HEK293 (cell line): ENCODE measurements at regions not wholly inside any gene's neighbourhood (a gene's known extent, or its start where the extent isn't known, plus 50 kb on each side); places are given as distances from the start of the nearest gene placed in this dataset.

ENCODE experiments used
- CTCF ChIP-seq: fragments of 450-650 bp; formaldehyde crosslinking; IDR thresholded peaks from 2 replicates; pipeline ENCODE4 v1.5.1; 2016; ENCODE audit warnings: missing biosample characterization, missing genetic modification characterization
- GLIS1 ChIP-seq: fragments of 450-650 bp; formaldehyde crosslinking; IDR thresholded peaks from 2 replicates; pipeline ENCODE4 v1.5.1; 2016; ENCODE audit warnings: missing biosample characterization, missing genetic modification characterization
- KLF7 ChIP-seq: fragments of 450-650 bp; formaldehyde crosslinking; IDR thresholded peaks from 2 replicates; pipeline ENCODE4 v1.5.1; 2016; ENCODE audit warnings: missing biosample characterization, missing genetic modification characterization, borderline replicate concordance
- OSR2 ChIP-seq: fragments of 450-650 bp; formaldehyde crosslinking; IDR thresholded peaks from 2 replicates; pipeline ENCODE4 v1.5.1; 2016; ENCODE audit warnings: missing biosample characterization, missing genetic modification characterization
- PBX3 ChIP-seq: sonication (generic); formaldehyde crosslinking; IDR thresholded peaks from 2 replicates; pipeline ENCODE4 v1.8.1; 2022; ENCODE audit warnings: mild to moderate bottlenecking, moderate library complexity, missing genetic modification reagents
- YY1 ChIP-seq: fragments of 450-650 bp; formaldehyde crosslinking; IDR thresholded peaks from 2 replicates; pipeline ENCODE4 v1.5.1; 2018; ENCODE audit warnings: missing biosample characterization, missing genetic modification characterization
- ZBTB20 ChIP-seq: fragments of 450-650 bp; formaldehyde crosslinking; IDR thresholded peaks from 2 replicates; pipeline ENCODE4 v1.5.1; 2016; ENCODE audit warnings: missing biosample characterization, missing genetic modification characterization
- ZBTB8A ChIP-seq: fragments of 450-650 bp; formaldehyde crosslinking; IDR thresholded peaks from 2 replicates; pipeline ENCODE4 v1.5.1; 2016; ENCODE audit warnings: missing biosample characterization, missing genetic modification characterization
- ZNF155 ChIP-seq: fragments of 450-650 bp; formaldehyde crosslinking; IDR thresholded peaks from 2 replicates; pipeline ENCODE4 v1.5.1; 2016; ENCODE audit warnings: missing biosample characterization, missing genetic modification characterization
- ZNF366 ChIP-seq: fragments of 450-650 bp; formaldehyde crosslinking; conservative IDR thresholded peaks from 2 replicates; pipeline ENCODE4 v1.5.1; 2016; ENCODE audit warnings: missing biosample characterization, missing genetic modification characterization
- ZSCAN30 ChIP-seq: fragments of 450-650 bp; IDR thresholded peaks from 2 replicates; pipeline ENCODE4 v1.5.1; 2018; ENCODE audit warnings: missing biosample characterization, mild to moderate bottlenecking, missing genetic modification characterization, moderate library complexity
- ZSCAN5A ChIP-seq: fragments of 450-650 bp; formaldehyde crosslinking; IDR thresholded peaks from 2 replicates; pipeline ENCODE4 v1.5.1; 2016; ENCODE audit warnings: missing biosample characterization, missing genetic modification characterization

- TF ChIP-seq ZSCAN30 (tag by site-specific recombination) (no peak), CTCF (no peak), ZBTB20 (no peak), ZNF155 (tag by site-specific recombination) (no peak), ZSCAN5A (tag by site-specific recombination) (no peak), OSR2 (tag by site-specific recombination) (no peak), ZBTB8A (tag by site-specific recombination) (no peak), KLF7 (no peak), GLIS1 (tag by site-specific recombination) (no peak), ZNF366 (tag by site-specific recombination) (no peak), PBX3 (CRISPR knock-in tag) (no peak), YY1 (tag by site-specific recombination) (no peak)
Observed at GRCh38 chr6:74187811-74188210, 491.8 kb downstream of the CD109 start.
